ENCODE measurements at regions not wholly inside any gene's neighbourhood (a gene's known extent, or its start where the extent isn't known, plus 50 kb on each side); places are given as distances from the start of the nearest gene placed in this dataset.

- TF ChIP-seq SUZ12 (IDR thresholded peaks at IDR 0.05; ENCODE audit: extremely low read depth, insufficient read depth, insufficient read length) (no peak), YY1 (IDR thresholded peaks at IDR 0.05; ENCODE audit: insufficient read depth, insufficient read length) (no peak), ZNF274 (IDR thresholded peaks at IDR 0.05; ENCODE audit: low read depth, low read length) (no peak)
Measured at GRCh38 chr11:111193924-111194490, 51.5 kb upstream of the POU2AF2 start.
